H9 (cell line): ENCODE measurements at regions not wholly inside any gene's neighbourhood (a gene's known extent, or its start where the extent isn't known, plus 50 kb on each side); places are given as distances from the start of the nearest gene placed in this dataset.
"Not testable (repeated sequence)": the region's sequence is repeated elsewhere in the genome, so short reads cannot be mapped to it uniquely, and the experiment has no call there.

Experiments used
- DNase-seq: peaks from one replicate; pipeline ENCODE4 v3.0.0-alpha.2; 2017
- H2AFZ ChIP-seq: one replicate; pipeline ENCODE4 v1.6.1; 2013; ENCODE audit warnings: mild to moderate bottlenecking, low read length, control low read depth, moderate library complexity
- H2AK5ac ChIP-seq: 2 replicates; pipeline ENCODE4 v1.6.1; 2013; ENCODE audit warnings: low read length, control low read depth, mixed read lengths; ENCODE audit not compliant: insufficient read length
- H2BK120ac ChIP-seq: one replicate; pipeline ENCODE4 v1.6.1; 2013; ENCODE audit warnings: low read depth, mild to moderate bottlenecking, low read length, control low read depth, inconsistent platforms; ENCODE audit not compliant: poor library complexity, severe bottlenecking
- H2BK12ac ChIP-seq: 2 replicates; pipeline ENCODE4 v1.6.1; 2013; ENCODE audit warnings: low read length, control low read depth, mixed read lengths, low read depth; ENCODE audit not compliant: insufficient read length
- H2BK15ac ChIP-seq: 2 replicates; pipeline ENCODE4 v1.6.1; 2013; ENCODE audit warnings: low read depth, low read length, control low read depth
- H2BK20ac ChIP-seq: one replicate; pipeline ENCODE4 v1.6.1; 2013; ENCODE audit warnings: low read depth, mild to moderate bottlenecking, low read length, control low read depth, inconsistent platforms; ENCODE audit not compliant: poor library complexity, severe bottlenecking
- H2BK5ac ChIP-seq: 2 replicates; pipeline ENCODE4 v1.6.1; 2013; ENCODE audit warnings: low read length, control low read depth, mixed read lengths; ENCODE audit not compliant: insufficient read length
- H3K14ac ChIP-seq: 2 replicates; pipeline ENCODE4 v1.6.1; 2013; ENCODE audit warnings: low read length, control low read depth; ENCODE audit not compliant: insufficient read depth
- H3K18ac ChIP-seq: 2 replicates; pipeline ENCODE4 v1.6.1; 2013; ENCODE audit warnings: low read depth, mild to moderate bottlenecking, mixed read lengths, low read length, control low read depth; ENCODE audit not compliant: insufficient read length
- H3K23ac ChIP-seq: 2 replicates; pipeline ENCODE4 v1.6.1; 2013; ENCODE audit warnings: low read length, control low read depth, mixed read lengths, low read depth; ENCODE audit not compliant: insufficient read length
- H3K23me2 ChIP-seq: 2 replicates; pipeline ENCODE4 v1.6.1; 2013; ENCODE audit warnings: low read depth, mild to moderate bottlenecking, mixed read lengths, low read length, control low read depth; ENCODE audit not compliant: insufficient read length, poor library complexity, severe bottlenecking
- H3K27ac ChIP-seq: 2 replicates; pipeline ENCODE4 v1.5.1; 2013; ENCODE audit warnings: low read length, control low read depth, mixed read lengths, low read depth; ENCODE audit not compliant: insufficient read length
- H3K27me3 ChIP-seq: 2 replicates; pipeline ENCODE4 v1.6.1; 2013; ENCODE audit warnings: low read length, control low read depth, inconsistent platforms; ENCODE audit not compliant: insufficient read depth
- H3K4ac ChIP-seq: 2 replicates; pipeline ENCODE4 v1.6.1; 2013; ENCODE audit warnings: low read depth, mild to moderate bottlenecking, control low read depth, inconsistent platforms, low read length, moderate library complexity
- H3K4me1 ChIP-seq: 2 replicates; pipeline ENCODE4 v1.6.1; 2013; ENCODE audit warnings: low read length, control low read depth, inconsistent platforms; ENCODE audit not compliant: insufficient read depth
- H3K4me2 ChIP-seq: 2 replicates; pipeline ENCODE4 v1.6.1; 2013; ENCODE audit warnings: low read length, control low read depth, mixed read lengths; ENCODE audit not compliant: insufficient read length, insufficient read depth
- H3K56ac ChIP-seq: 2 replicates; pipeline ENCODE4 v1.6.1; 2013; ENCODE audit warnings: low read depth, mild to moderate bottlenecking, mixed read lengths, low read length, control low read depth; ENCODE audit not compliant: insufficient read length
- H3K79me1 ChIP-seq: 2 replicates; pipeline ENCODE4 v1.6.1; 2013; ENCODE audit warnings: low read depth, mild to moderate bottlenecking, moderate library complexity, low read length, control low read depth, inconsistent platforms; ENCODE audit not compliant: insufficient read depth, poor library complexity, severe bottlenecking
- H3K79me2 ChIP-seq: 2 replicates; pipeline ENCODE4 v1.6.1; 2013; ENCODE audit warnings: low read length, control low read depth, inconsistent platforms; ENCODE audit not compliant: insufficient read depth
- H3K9ac ChIP-seq: 2 replicates; pipeline ENCODE4 v1.6.1; 2013; ENCODE audit warnings: low read length, control low read depth, mixed read lengths; ENCODE audit not compliant: insufficient read length; ENCODE audit errors: extremely low read depth
- H3K9me3 ChIP-seq: one replicate; pipeline ENCODE4 v1.6.1; 2013; ENCODE audit warnings: low read depth, low read length, inconsistent platforms; ENCODE audit not compliant: control insufficient read depth
- H3T11ph ChIP-seq: one replicate; pipeline ENCODE4 v1.6.1; 2013; ENCODE audit warnings: mild to moderate bottlenecking, low read length, control low read depth, inconsistent platforms
- H4K20me1 ChIP-seq: one replicate; pipeline ENCODE4 v1.6.1; 2013; ENCODE audit not compliant: control insufficient read depth, insufficient read length, insufficient read depth
- H4K5ac ChIP-seq: 2 replicates; pipeline ENCODE4 v1.6.1; 2013; ENCODE audit warnings: low read depth, mild to moderate bottlenecking, mixed read lengths, low read length, control low read depth; ENCODE audit not compliant: insufficient read length
- H4K8ac ChIP-seq: replicated peaks from 2 replicates; pipeline ENCODE4 v1.6.1; 2013; ENCODE audit warnings: low read length, control low read depth, mixed read lengths, low read depth; ENCODE audit not compliant: insufficient read length
- H4K91ac ChIP-seq: 2 replicates; pipeline ENCODE4 v1.6.1; 2013; ENCODE audit warnings: low read depth, mild to moderate bottlenecking, moderate library complexity, mixed read lengths, low read length, control low read depth; ENCODE audit not compliant: insufficient read length
- H3K27ac Mint-ChIP-seq, 3 experiments: 2 replicates in 2 of 3; 3 replicates in 1 of 3; pipeline ENCODE4 v1.8.0; 2020 to 2021; ENCODE audit warnings: mixed read lengths in 3 of 3, mild to moderate bottlenecking in 1 of 3, moderate library complexity in 1 of 3
- H3K27me3 Mint-ChIP-seq: 2 replicates; pipeline ENCODE4 v1.8.0; 2021; ENCODE audit warnings: low read depth, mild to moderate bottlenecking, moderate library complexity, mixed read lengths
- H3K36me3 Mint-ChIP-seq, 3 experiments: 2 replicates in 2 of 3; 3 replicates in 1 of 3; pipeline ENCODE4 v1.8.0; 2020 to 2021; ENCODE audit warnings: low read depth in 3 of 3, mixed read lengths in 3 of 3; ENCODE audit not compliant: insufficient read depth in 1 of 3
- H3K4me1 Mint-ChIP-seq, 2 experiments: 2 replicates each; pipeline ENCODE4 v1.8.0; 2020; ENCODE audit warnings: mixed read lengths in 2 of 2
- H3K4me3 Mint-ChIP-seq, 2 experiments: 2 replicates in 1 of 2; 3 replicates in 1 of 2; pipeline ENCODE4 v1.8.0; 2020 to 2021; ENCODE audit warnings: mild to moderate bottlenecking in 2 of 2, mixed read lengths in 2 of 2, moderate library complexity in 1 of 2
- H3K9me3 Mint-ChIP-seq, 2 experiments: 2 replicates in 1 of 2; 3 replicates in 1 of 2; pipeline ENCODE4 v1.8.0; 2020; ENCODE audit warnings: mild to moderate bottlenecking in 2 of 2, mixed read lengths in 2 of 2, moderate library complexity in 1 of 2
- WGBS: extraction: QIAGEN DNeasy Blood & Tissue Kit; methylation state at CpG from one replicate; pipeline ENCODE4 v1.1.7; 2013; ENCODE audit warnings: missing lambda C conversion rate, low lambda C conversion rate, mixed read lengths; ENCODE audit not compliant: insufficient read length; ENCODE audit errors: extremely low coverage; 5-methylcytosine and 5-hydroxymethylcytosine counted together
- TF ChIP-seq, protein P1 (sequence below): fragments of 200-600 bp; sonication (generic); conservative IDR thresholded peaks from 3 replicates; pipeline ENCODE4 v1.8.0; 2021; ENCODE audit warnings: antibody characterized with exemption, mild to moderate bottlenecking

DNA sequence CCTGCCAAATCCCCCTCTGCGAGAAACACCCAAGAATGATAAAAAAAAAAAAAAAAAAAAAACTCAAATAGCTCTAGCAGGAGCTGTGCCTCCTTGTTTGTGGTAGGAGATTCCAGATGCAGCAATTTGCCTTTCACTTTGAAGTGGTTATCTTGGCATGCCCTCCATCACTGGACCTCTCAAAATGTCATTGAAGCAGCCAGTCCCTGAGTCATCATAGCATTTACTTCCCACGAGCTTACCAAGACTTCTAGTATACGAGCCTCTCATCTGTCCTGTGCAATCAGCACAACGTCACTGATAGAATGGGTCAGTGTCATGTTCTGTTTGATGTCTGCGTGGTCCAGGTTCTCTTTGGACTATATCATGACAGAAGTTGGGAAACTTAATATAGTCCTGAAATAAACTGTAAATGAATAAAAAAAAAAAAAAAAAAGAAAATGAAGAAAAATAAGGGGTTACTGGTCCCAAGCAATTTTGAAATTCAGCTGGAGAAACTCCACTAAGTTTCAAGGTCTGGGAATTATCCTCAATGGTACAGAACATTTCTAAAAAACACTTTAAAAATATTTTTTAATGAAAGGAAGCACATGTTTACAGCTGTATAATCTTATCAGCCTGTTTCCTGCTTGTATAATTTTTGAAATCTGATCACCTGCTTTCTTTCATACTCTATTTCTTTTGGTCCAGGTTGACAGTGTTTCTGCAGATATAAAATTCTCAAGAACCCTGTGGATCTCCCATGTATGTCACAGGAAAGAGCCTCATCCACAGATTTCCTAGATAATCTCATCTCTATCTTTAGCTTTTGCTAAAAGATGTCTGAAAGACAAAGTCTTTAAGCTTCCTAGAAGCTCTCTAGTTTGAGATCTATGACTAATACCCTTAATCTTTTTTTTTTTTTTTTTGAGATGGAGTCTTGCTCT, 74.1 kb upstream of the EHBP1 start:
- Mint-ChIP-seq H3K9me3 (peaks cover 29 to 36% of the 10 kb centered on the region in 2 experiments), H3K4me1 (peaks cover 2 to 11% of the 10 kb centered on the region in 2 experiments; a peak in 3 of 4 replicates), H3K27ac (no peak overlapping the region), H3K36me3 (peaks cover 9 to 37% (median 11%) of the 10 kb centered on the region in 3 experiments; a peak in 6 of 7 replicates), H3K4me3 (no peak overlapping the region), H3K27me3 (peaks cover 3% of the 10 kb centered on the region; the same call in 1 of the 2 replicates)
- no peaks in the 10 kb centered on the region for H3K9me3 ChIP-seq
- no peak overlapping the region for H2BK120ac ChIP-seq
- no peak overlapping the region for H4K91ac ChIP-seq
- no peak overlapping the region for H4K8ac ChIP-seq
- no peak overlapping the region for H3K27ac ChIP-seq
- H2AFZ ChIP-seq, result no peak overlapping the region
- H3K23ac ChIP-seq, result no peak overlapping the region
- H2BK20ac ChIP-seq, result no peak overlapping the region
- H2BK15ac ChIP-seq, result no peak overlapping the region
- no peak overlapping the region for H2AK5ac ChIP-seq
- H2BK5ac ChIP-seq, result no peak overlapping the region
- no peak overlapping the region for H2BK12ac ChIP-seq
- no peaks in the 10 kb centered on the region for H3K4me1 ChIP-seq
- H3K18ac ChIP-seq, result no peak overlapping the region
- no peak overlapping the region for H3K4me2 ChIP-seq
- no peaks in the 10 kb centered on the region for H3K23me2 ChIP-seq
- no peak overlapping the region for H3K14ac ChIP-seq
- no CpG with 5 or more reads among the region's 5 CpGs for WGBS
- TF ChIP-seq, protein P1, sequence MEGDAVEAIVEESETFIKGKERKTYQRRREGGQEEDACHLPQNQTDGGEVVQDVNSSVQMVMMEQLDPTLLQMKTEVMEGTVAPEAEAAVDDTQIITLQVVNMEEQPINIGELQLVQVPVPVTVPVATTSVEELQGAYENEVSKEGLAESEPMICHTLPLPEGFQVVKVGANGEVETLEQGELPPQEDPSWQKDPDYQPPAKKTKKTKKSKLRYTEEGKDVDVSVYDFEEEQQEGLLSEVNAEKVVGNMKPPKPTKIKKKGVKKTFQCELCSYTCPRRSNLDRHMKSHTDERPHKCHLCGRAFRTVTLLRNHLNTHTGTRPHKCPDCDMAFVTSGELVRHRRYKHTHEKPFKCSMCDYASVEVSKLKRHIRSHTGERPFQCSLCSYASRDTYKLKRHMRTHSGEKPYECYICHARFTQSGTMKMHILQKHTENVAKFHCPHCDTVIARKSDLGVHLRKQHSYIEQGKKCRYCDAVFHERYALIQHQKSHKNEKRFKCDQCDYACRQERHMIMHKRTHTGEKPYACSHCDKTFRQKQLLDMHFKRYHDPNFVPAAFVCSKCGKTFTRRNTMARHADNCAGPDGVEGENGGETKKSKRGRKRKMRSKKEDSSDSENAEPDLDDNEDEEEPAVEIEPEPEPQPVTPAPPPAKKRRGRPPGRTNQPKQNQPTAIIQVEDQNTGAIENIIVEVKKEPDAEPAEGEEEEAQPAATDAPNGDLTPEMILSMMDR, result no peak
- H4K20me1 ChIP-seq, result no peaks in the 10 kb centered on the region
- no peak overlapping the region for H3K4ac ChIP-seq
- H3K9ac ChIP-seq, result no peak overlapping the region
- H3K79me2 ChIP-seq, result no peaks in the 10 kb centered on the region
- no peak overlapping the region for H3K56ac ChIP-seq
- DNase-seq, result no peak
- H3K27me3 ChIP-seq, result no peaks in the 10 kb centered on the region
- no peaks in the 10 kb centered on the region for H3K79me1 ChIP-seq
- H3T11ph ChIP-seq, result no peak overlapping the region
- H4K5ac ChIP-seq, result no peak overlapping the region

DNA sequence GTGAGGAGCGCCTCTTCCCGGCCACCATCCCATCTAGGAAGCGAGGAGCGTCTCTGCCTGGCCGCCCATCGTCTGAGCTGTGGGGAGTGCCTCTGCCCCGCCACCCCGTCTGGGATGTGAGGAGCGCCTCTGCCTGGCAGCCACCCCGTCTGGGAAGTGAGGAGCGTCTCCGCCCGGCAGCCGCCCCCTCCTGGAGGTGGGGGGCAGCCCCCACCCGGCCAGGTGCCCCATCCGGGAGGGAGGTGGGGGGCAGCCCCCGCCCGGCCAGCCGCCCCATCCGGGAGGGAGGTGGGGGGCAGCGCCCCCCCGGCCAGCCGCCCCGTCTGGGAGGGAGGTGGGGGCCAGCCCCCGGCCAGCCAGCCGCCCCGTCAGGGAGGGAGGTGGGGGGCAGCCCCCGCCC, 75.3 kb upstream of the EHBP1 start:
- not testable (repeated sequence) for H3K79me2 ChIP-seq, H3T11ph ChIP-seq, H3K18ac ChIP-seq, H3K9ac ChIP-seq, H3K23me2 ChIP-seq, H4K20me1 ChIP-seq, H2BK120ac ChIP-seq, H3K56ac ChIP-seq, H4K91ac ChIP-seq, H3K27ac Mint-ChIP-seq, H3K4ac ChIP-seq, H2BK20ac ChIP-seq, H3K23ac ChIP-seq, H3K14ac ChIP-seq, H2BK12ac ChIP-seq, H2AK5ac ChIP-seq, H2BK15ac ChIP-seq, H3K27me3 ChIP-seq, H3K4me3 Mint-ChIP-seq, H3K9me3 ChIP-seq, H2BK5ac ChIP-seq, H3K27me3 Mint-ChIP-seq, H3K79me1 ChIP-seq, H3K4me2 ChIP-seq, H4K5ac ChIP-seq, H3K27ac ChIP-seq, DNase-seq, H3K4me1 ChIP-seq, H4K8ac ChIP-seq, H2AFZ ChIP-seq
- Mint-ChIP-seq H3K9me3 (peaks cover 26 to 36% of the 10 kb centered on the region in 2 experiments), H3K36me3 (peaks cover 9 to 37% (median 11%) of the 10 kb centered on the region in 3 experiments; a peak in 6 of 7 replicates), H3K4me1 (peaks cover 2 to 11% of the 10 kb centered on the region in 2 experiments; a peak in 3 of 4 replicates)
- no CpG with 5 or more reads among the region's 28 CpGs for WGBS
